Activated naive CD4-positive, alpha-beta T cell treated with anti-CD3 and anti-CD28 coated beads, Interleukin-2, amount 10 ng/mL, durations not matched to agents 7 days and 5 days (primary cell): ENCODE measurements at regions not wholly inside any gene's neighbourhood (a gene's known extent, or its start where the extent isn't known, plus 50 kb on each side); places are given as distances from the start of the nearest gene placed in this dataset.

Experiments used
- CTCF ChIA-PET: fragments of 350-600 bp; sonication (Branson Sonifier 250); formaldehyde crosslinking; loops from one replicate; lab custom pipeline; 2021; ENCODE audit warnings: antibody characterized with exemption; lab: Charles Lee
- DNase-seq: peaks from one replicate; pipeline ENCODE4 v3.0.0-alpha.2; 2020
- H3K27ac Mint-ChIP-seq: one replicate; pipeline ENCODE4 v1.8.0; 2021; ENCODE audit warnings: mild to moderate bottlenecking, moderate library complexity, mixed read lengths
- H3K27me3 Mint-ChIP-seq: one replicate; pipeline ENCODE4 v1.8.0; 2021; ENCODE audit warnings: mild to moderate bottlenecking, mixed read lengths
- H3K36me3 Mint-ChIP-seq: one replicate; pipeline ENCODE4 v1.8.0; 2021; ENCODE audit warnings: mixed read lengths
- H3K4me1 Mint-ChIP-seq: one replicate; pipeline ENCODE4 v1.8.0; 2021; ENCODE audit warnings: mixed read lengths
- H3K4me3 Mint-ChIP-seq: one replicate; pipeline ENCODE4 v1.8.0; 2021; ENCODE audit warnings: mild to moderate bottlenecking, moderate library complexity, mixed read lengths
- H3K9me3 Mint-ChIP-seq: one replicate; pipeline ENCODE4 v1.8.0; 2021; ENCODE audit warnings: mixed read lengths

DNA sequence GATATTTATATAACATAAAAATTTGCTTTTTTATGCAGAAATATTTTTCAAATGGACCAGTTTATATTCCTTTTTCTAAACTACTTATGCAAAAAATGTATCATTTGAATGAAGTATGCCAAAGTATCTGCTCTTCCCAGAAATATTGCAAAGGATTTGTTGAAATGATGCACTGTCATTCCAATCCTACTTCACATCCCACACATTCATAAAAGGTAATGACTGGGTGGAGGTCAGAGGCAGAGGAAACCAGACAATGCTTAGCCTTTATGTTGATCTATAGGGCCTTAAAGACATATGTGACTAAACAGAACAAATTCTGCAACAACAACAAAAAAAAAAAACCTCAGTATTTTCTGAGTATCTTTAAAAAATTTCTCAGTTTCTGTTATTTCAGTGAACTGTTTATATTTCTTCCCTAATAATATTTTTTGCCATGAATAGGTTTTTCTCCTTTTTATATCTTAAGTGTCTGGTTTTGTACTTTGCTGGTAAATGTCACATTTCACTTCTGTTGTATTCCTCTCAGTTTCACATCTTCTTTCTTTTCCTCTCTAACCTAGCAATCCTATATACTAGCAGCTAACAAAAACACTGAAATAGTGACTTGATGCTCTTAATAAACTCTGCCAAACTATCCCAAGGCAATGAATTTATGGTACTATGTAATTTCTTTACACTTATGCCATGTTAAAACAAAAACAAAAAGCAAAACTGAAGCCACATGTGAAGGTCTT, 374.1 kb downstream of the BCKDHB start:
- no peaks in the 10 kb centered on the region for H3K27me3 Mint-ChIP-seq
- H3K27ac Mint-ChIP-seq = no peak overlapping the region
- no peaks in the 10 kb centered on the region for H3K9me3 Mint-ChIP-seq
- DNase-seq = no peak
- CTCF ChIA-PET = no interaction called here
- no peak overlapping the region for H3K4me3 Mint-ChIP-seq
- no peaks in the 10 kb centered on the region for H3K36me3 Mint-ChIP-seq
- no peaks in the 10 kb centered on the region for H3K4me1 Mint-ChIP-seq

GRCh38 chr6:80478030-80478429, 371.6 kb downstream of the BCKDHB start:
- no peak overlapping the region for H3K27ac Mint-ChIP-seq
- H3K36me3 Mint-ChIP-seq = no peaks in the 10 kb centered on the region
- no peaks in the 10 kb centered on the region for H3K4me1 Mint-ChIP-seq
- CTCF ChIA-PET = no interaction called here
- H3K27me3 Mint-ChIP-seq = no peaks in the 10 kb centered on the region
- no peak overlapping the region for H3K4me3 Mint-ChIP-seq
- DNase-seq = no peak
- H3K9me3 Mint-ChIP-seq = no peaks in the 10 kb centered on the region

DNA sequence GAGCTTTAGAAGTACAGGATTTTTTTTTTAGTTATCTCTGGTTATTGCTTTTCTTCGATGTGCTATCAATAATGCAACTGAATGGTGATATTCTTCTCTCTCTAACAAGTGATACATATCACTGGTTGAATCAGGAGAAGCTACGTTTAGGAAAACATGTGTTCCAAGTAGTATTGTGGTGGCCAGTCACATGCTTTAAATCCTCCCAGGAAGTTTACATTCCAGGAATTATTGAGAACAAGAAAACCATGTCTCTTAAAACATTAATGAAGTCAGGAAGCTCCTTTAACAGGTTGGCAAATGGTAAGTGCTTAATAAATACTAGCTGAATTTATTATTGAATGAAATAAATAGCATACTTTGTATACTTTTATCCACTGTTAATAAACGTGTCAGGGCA, 371.1 kb downstream of the BCKDHB start:
- Mint-ChIP-seq H3K36me3 (no peaks in the 10 kb centered on the region), H3K27ac (no peak overlapping the region), H3K4me3 (no peak overlapping the region), H3K9me3 (no peaks in the 10 kb centered on the region), H3K27me3 (no peaks in the 10 kb centered on the region), H3K4me1 (no peaks in the 10 kb centered on the region)
- no peak for DNase-seq
- CTCF ChIA-PET = no interaction called here

DNA sequence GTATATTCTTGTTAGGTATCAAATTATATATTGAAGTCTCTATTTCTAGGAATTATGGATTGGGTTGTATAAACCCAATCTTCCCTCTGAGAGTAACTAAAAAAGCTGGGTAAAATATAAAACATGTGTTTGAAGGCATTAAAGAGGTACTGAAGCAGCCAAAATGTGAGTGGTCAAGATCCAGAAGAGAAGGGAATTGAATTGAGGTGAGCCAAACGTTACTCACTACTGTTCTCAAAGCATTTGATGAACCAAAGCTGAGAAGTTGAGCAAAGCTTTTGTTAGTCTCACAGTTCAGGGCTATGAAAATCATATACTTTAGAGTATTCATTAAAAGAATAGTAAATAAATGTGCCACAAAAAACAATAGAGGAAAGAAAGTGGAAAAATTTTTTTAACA, 365.8 kb downstream of the BCKDHB start:
- H3K4me3 Mint-ChIP-seq = no peak overlapping the region
- no peak for DNase-seq
- CTCF ChIA-PET = no interaction called here
- H3K4me1 Mint-ChIP-seq = no peaks in the 10 kb centered on the region
- no peaks in the 10 kb centered on the region for H3K27me3 Mint-ChIP-seq
- H3K36me3 Mint-ChIP-seq = no peaks in the 10 kb centered on the region
- no peaks in the 10 kb centered on the region for H3K9me3 Mint-ChIP-seq
- H3K27ac Mint-ChIP-seq = no peak overlapping the region

DNA sequence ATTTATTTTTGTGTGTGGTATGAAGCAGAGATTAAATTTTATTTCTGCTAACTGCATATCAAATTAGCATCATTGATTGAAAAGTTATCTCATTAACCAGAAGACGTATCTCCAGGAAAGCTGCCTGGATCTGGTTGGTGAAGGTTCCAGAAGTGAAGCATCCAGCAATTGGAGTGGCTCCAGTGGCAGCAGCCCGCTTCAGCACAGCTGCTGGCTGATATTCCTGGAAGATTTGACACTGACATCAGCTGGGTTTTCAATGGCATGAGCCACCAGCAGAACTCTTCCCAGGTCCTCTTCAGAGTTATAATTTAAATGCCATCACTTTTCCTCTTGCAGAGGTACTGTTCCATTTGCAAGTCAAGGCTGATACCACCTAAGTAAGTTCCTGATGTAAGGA, 363.5 kb downstream of the BCKDHB start:
- H3K27ac Mint-ChIP-seq = no peak overlapping the region
- no peak for DNase-seq
- CTCF ChIA-PET = no interaction called here
- no peaks in the 10 kb centered on the region for H3K4me1 Mint-ChIP-seq
- H3K36me3 Mint-ChIP-seq = no peaks in the 10 kb centered on the region
- H3K27me3 Mint-ChIP-seq = no peaks in the 10 kb centered on the region
- H3K4me3 Mint-ChIP-seq = no peak overlapping the region
- no peaks in the 10 kb centered on the region for H3K9me3 Mint-ChIP-seq

- CTCF ChIA-PET = no interaction called here
- Mint-ChIP-seq H3K27ac (no peak overlapping the region), H3K4me3 (no peak overlapping the region), H3K4me1 (no peaks in the 10 kb centered on the region), H3K27me3 (no peaks in the 10 kb centered on the region), H3K36me3 (no peaks in the 10 kb centered on the region), H3K9me3 (no peaks in the 10 kb centered on the region)
- DNase-seq = no peak
Measured at GRCh38 chr6:80468398-80468797, 361.9 kb downstream of the BCKDHB start.

- CTCF ChIA-PET = no interaction called here
- Mint-ChIP-seq H3K4me3 (no peak overlapping the region), H3K27me3 (no peaks in the 10 kb centered on the region), H3K36me3 (no peaks in the 10 kb centered on the region), H3K27ac (no peak overlapping the region), H3K9me3 (no peaks in the 10 kb centered on the region), H3K4me1 (no peaks in the 10 kb centered on the region)
- DNase-seq = no peak
Measured at GRCh38 chr6:80467408-80467807, 360.9 kb downstream of the BCKDHB start.

GRCh38 chr6:80466981-80467380, 360.5 kb downstream of the BCKDHB start:
- no peak overlapping the region for H3K4me3 Mint-ChIP-seq
- no peak overlapping the region for H3K27ac Mint-ChIP-seq
- no peaks in the 10 kb centered on the region for H3K9me3 Mint-ChIP-seq
- H3K36me3 Mint-ChIP-seq = no peaks in the 10 kb centered on the region
- DNase-seq = no peak
- CTCF ChIA-PET = no interaction called here
- no peaks in the 10 kb centered on the region for H3K4me1 Mint-ChIP-seq
- no peaks in the 10 kb centered on the region for H3K27me3 Mint-ChIP-seq

DNA sequence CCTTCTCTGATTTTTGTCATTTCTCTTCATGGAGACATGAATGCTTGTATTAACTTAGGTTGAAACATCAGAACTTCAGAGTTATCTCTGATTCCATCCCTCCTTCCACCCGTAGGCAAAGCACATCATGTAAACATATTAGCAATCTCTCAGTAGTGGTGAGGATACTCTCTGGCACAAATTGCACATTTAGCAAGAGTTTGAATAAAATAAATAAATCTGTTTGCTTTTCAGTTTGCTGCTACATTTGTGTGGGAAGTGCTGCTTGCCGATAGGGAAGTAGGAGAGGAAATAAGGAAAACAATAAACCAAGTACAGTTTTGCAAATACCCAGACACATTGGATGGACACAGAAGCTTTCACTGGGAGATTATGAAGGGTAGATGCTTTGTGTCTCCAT, 359.0 kb downstream of the BCKDHB start:
- DNase-seq = no peak
- no peak overlapping the region for H3K4me3 Mint-ChIP-seq
- no peak overlapping the region for H3K27ac Mint-ChIP-seq
- H3K36me3 Mint-ChIP-seq = no peaks in the 10 kb centered on the region
- no peaks in the 10 kb centered on the region for H3K9me3 Mint-ChIP-seq
- H3K4me1 Mint-ChIP-seq = no peaks in the 10 kb centered on the region
- H3K27me3 Mint-ChIP-seq = no peaks in the 10 kb centered on the region
- CTCF ChIA-PET = no interaction called here

DNA sequence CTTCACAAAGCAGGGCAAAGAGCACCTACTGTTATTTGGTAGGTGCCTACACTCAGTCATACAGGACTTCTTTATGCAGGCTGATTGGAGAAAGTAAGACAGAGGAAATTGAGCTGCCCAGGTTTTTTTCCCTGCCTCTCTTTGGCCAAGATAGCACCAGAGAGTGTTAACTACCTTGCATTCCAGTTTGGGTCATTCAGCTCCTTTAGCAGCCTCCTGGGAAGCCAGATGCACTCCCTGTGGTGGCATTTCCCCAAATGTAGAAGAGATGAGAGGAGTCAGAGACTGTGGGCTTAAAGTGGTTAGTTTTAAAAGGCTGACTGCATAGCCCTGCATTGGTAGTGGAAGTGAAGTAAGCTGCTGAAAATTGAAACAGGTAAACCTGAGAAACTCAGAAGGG, 358.4 kb downstream of the BCKDHB start:
- no peaks in the 10 kb centered on the region for H3K27me3 Mint-ChIP-seq
- CTCF ChIA-PET = no interaction called here
- H3K4me1 Mint-ChIP-seq = no peaks in the 10 kb centered on the region
- H3K36me3 Mint-ChIP-seq = no peaks in the 10 kb centered on the region
- no peaks in the 10 kb centered on the region for H3K9me3 Mint-ChIP-seq
- no peak overlapping the region for H3K4me3 Mint-ChIP-seq
- no peak overlapping the region for H3K27ac Mint-ChIP-seq
- DNase-seq = no peak

DNA sequence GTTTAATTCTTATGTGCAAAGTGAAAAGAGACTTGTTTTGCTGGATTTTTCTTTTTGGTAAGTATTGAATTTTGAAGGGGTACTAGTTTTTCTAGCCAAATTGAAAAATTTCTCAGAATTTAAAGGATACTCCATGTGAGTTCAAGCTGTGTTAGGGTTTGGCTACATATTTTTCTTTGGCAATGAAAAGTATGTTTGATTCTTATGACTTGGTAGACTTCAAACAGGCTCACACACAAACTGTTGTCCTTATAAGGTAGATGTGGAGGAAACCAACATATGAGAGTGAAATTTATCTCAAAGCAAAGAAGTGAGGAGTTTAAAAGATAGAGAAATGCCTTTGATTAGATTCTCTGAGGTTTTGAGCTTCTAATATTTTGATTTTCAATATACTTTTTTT, 356.7 kb downstream of the BCKDHB start:
- no peaks in the 10 kb centered on the region for H3K36me3 Mint-ChIP-seq
- H3K27ac Mint-ChIP-seq = no peak overlapping the region
- H3K4me3 Mint-ChIP-seq = no peak overlapping the region
- no peak for DNase-seq
- no peaks in the 10 kb centered on the region for H3K4me1 Mint-ChIP-seq
- H3K27me3 Mint-ChIP-seq = no peaks in the 10 kb centered on the region
- no peaks in the 10 kb centered on the region for H3K9me3 Mint-ChIP-seq
- CTCF ChIA-PET = no interaction called here

DNA sequence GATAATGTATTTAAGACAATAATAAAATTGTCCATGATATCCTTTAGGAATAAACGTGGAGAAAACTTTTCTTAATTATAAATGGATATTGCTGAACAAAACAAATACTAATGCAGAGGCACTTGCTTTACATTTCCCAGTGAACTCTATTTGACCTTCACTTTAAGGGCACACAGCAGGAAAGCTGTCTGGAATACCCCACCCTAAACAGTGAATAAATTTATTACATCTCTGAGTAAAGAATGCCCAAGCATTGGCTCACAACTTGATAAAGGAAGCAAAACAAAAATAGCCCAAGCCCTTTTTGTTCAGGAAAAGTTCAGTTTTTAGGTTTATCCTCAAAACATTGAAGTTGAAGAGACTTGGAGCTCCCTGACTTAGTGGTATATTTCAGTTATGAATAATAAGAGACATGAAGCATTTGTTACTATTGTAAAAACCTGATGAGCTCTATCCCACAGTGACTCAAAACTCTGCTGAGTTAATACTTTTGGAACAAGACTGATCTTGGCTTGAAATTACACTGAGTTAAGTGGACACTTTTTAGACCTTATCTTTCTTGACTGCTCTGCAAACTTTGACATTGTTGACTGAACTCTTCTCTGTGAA, 353.9 kb downstream of the BCKDHB start:
- H3K4me1 Mint-ChIP-seq = no peaks in the 10 kb centered on the region
- H3K9me3 Mint-ChIP-seq = no peaks in the 10 kb centered on the region
- H3K36me3 Mint-ChIP-seq = no peaks in the 10 kb centered on the region
- H3K27me3 Mint-ChIP-seq = no peaks in the 10 kb centered on the region
- no peak overlapping the region for H3K4me3 Mint-ChIP-seq
- CTCF ChIA-PET = no interaction called here
- no peak for DNase-seq
- no peak overlapping the region for H3K27ac Mint-ChIP-seq

DNA sequence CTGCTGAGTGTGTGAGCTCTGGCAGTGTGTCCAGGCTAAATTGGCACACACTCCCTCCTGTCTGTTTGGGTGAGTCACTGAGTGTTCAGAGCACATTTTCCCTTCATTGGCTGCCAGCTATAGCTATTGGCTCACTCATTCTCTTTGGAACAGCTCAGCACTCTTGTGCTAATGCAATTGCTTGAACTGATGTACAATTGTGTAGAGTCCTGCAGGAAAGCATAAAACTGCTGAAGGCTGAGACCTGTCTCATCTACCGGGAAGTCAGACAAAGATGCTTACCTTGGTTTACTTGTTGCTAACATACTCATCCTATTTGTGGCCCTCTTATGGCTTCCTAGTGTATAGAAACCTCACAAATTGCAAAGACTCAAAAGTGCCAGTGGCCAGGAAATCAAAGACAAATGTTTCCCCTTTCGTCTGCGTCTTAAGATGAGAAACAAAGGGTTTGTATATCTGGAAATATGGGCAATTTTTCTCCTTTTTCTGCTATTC, 351.0 kb downstream of the BCKDHB start:
- Mint-ChIP-seq H3K4me1 (no peaks in the 10 kb centered on the region), H3K9me3 (no peaks in the 10 kb centered on the region), H3K27me3 (no peaks in the 10 kb centered on the region), H3K27ac (no peak overlapping the region), H3K4me3 (no peak overlapping the region), H3K36me3 (no peaks in the 10 kb centered on the region)
- CTCF ChIA-PET = no interaction called here
- no peak for DNase-seq

DNA sequence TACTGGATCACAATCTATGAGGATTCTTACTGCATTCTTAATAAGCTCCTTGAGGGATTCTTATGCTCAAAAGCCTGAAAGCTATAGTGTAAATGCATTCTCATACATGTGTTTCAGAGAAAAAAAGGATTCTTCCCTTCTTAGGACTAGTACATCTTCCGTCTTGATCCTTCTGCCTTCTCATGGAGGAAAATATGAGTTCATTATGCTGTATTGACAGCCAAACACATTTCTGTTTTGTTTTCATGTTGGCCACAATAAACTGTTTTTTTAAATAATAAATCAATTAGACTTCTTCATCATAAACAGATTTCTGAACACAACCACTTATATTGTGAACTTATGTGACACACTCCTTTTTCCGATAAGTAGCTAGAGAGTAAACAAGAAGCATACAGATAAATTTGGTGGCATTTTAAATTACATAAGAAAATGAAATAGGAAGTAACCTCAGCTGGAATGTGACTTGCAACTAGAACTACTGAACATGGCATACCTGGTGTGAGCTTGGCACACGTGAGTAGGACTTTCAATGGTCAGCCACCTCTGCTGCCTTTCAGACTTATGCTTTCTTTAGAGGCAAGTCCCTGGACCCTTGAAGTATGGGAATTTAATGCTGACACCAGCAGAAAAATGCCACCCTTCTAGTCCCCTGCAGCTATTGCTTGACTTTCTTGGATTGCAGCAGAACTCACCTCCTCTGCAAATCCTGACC, 350.4 kb downstream of the BCKDHB start:
- no peaks in the 10 kb centered on the region for H3K36me3 Mint-ChIP-seq
- DNase-seq = no peak
- no peaks in the 10 kb centered on the region for H3K4me1 Mint-ChIP-seq
- H3K27ac Mint-ChIP-seq = no peak overlapping the region
- no peak overlapping the region for H3K4me3 Mint-ChIP-seq
- CTCF ChIA-PET = no interaction called here
- H3K27me3 Mint-ChIP-seq = no peaks in the 10 kb centered on the region
- no peaks in the 10 kb centered on the region for H3K9me3 Mint-ChIP-seq
